NCI-H1417 treated with DMSO at 0.1 percent for 48 hours (cell line): ENCODE measurements at regions not wholly inside any gene's neighbourhood (a gene's known extent, or its start where the extent isn't known, plus 50 kb on each side); places are given as distances from the start of the nearest gene placed in this dataset.

Experiments used
- DNase-seq: peaks from one replicate; lab custom pipeline; 2025; lab: John Stamatoyannopoulos, UW

- no peak for DNase-seq
These were observed 688.4 kb downstream of the REEP3 start for GRCh38 chr10:64209561-64209960.

- DNase-seq: no peak
These were observed 689.0 kb downstream of the REEP3 start for GRCh38 chr10:64210211-64210610.

- DNase-seq: no peak
These were observed 690.3 kb downstream of the REEP3 start for GRCh38 chr10:64211466-64211865.

GRCh38 chr10:64215088-64215487 is 693.9 kb downstream of the REEP3 start:
- no peak for DNase-seq

GRCh38 chr10:64219271-64220025 is 698.2 kb downstream of the REEP3 start:
- DNase-seq: no peak

GRCh38 chr10:64234489-64234888 is 713.3 kb downstream of the REEP3 start:
- DNase-seq: no peak

GRCh38 chr10:64257704-64258103 is 736.5 kb downstream of the REEP3 start:
- no peak for DNase-seq

- DNase-seq: no peak
These were observed 739.9 kb downstream of the REEP3 start for GRCh38 chr10:64261092-64261491.

- no peak for DNase-seq
These were observed 740.5 kb downstream of the REEP3 start for GRCh38 chr10:64261676-64262075.

- no peak for DNase-seq
These were observed 744.8 kb downstream of the REEP3 start for GRCh38 chr10:64265961-64266360.

- no peak for DNase-seq
These were observed 750.3 kb downstream of the REEP3 start for GRCh38 chr10:64271508-64271907.

GRCh38 chr10:64271983-64272382 is 750.8 kb downstream of the REEP3 start:
- DNase-seq: no peak

- no peak for DNase-seq
These were observed 753.8 kb downstream of the REEP3 start for GRCh38 chr10:64275001-64275400.

- DNase-seq: no peak
These were observed 754.6 kb downstream of the REEP3 start for GRCh38 chr10:64275774-64276173.

GRCh38 chr10:64277536-64277935 is 756.3 kb downstream of the REEP3 start:
- DNase-seq: no peak

GRCh38 chr10:64283621-64284020 is 762.4 kb downstream of the REEP3 start:
- DNase-seq: no peak

GRCh38 chr10:64286533-64286932 is 765.3 kb downstream of the REEP3 start:
- no peak for DNase-seq

GRCh38 chr10:64288404-64288803 is 767.2 kb downstream of the REEP3 start:
- DNase-seq: no peak

- no peak for DNase-seq
These were observed 782.4 kb downstream of the REEP3 start for GRCh38 chr10:64303566-64303965.

GRCh38 chr10:64306729-64307327 is 785.6 kb downstream of the REEP3 start:
- no peak for DNase-seq

- no peak for DNase-seq
These were observed 791.7 kb downstream of the REEP3 start for GRCh38 chr10:64312876-64313275.

- DNase-seq: no peak
These were observed 792.8 kb downstream of the REEP3 start for GRCh38 chr10:64313967-64314366.

- no peak for DNase-seq
These were observed 795.2 kb downstream of the REEP3 start for GRCh38 chr10:64316416-64316815.

- no peak for DNase-seq
These were observed 795.6 kb downstream of the REEP3 start for GRCh38 chr10:64316833-64317232.
